ENCODE measurements at regions not wholly inside any gene's neighbourhood (a gene's known extent, or its start where the extent isn't known, plus 50 kb on each side); places are given as distances from the start of the nearest gene placed in this dataset.

DNA sequence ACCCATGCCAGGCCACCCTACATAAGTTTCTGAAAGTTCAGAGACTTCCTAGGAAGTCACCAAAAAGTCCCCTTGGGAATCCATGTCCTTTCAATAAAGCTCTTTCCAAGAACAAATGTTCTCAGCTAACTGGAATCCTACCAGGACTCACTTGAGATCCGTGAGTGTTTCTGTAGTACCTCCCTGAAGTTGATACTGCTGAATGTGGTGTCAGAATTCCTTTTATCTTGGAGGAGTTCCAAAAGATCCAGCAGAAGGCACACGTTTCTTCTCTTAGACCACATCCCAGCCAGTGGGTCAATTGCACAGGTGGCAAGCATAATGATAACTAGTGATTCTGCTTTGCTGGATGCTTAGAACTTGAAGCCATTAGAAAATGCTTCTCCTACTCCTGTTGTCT, 689.7 kb upstream of the IGFBP3 start:
- intact Hi-C loops (cut with micrococcal nuclease): no loop called here
- TF ChIP-seq, protein P1, sequence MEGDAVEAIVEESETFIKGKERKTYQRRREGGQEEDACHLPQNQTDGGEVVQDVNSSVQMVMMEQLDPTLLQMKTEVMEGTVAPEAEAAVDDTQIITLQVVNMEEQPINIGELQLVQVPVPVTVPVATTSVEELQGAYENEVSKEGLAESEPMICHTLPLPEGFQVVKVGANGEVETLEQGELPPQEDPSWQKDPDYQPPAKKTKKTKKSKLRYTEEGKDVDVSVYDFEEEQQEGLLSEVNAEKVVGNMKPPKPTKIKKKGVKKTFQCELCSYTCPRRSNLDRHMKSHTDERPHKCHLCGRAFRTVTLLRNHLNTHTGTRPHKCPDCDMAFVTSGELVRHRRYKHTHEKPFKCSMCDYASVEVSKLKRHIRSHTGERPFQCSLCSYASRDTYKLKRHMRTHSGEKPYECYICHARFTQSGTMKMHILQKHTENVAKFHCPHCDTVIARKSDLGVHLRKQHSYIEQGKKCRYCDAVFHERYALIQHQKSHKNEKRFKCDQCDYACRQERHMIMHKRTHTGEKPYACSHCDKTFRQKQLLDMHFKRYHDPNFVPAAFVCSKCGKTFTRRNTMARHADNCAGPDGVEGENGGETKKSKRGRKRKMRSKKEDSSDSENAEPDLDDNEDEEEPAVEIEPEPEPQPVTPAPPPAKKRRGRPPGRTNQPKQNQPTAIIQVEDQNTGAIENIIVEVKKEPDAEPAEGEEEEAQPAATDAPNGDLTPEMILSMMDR (IDR thresholded peaks at IDR 0.05): no peak
- Mint-ChIP-seq H3K4me1 (no peaks in the 10 kb centered on the region), H3K36me3 (no peaks in the 10 kb centered on the region), H3K4me3 (no peak overlapping the region), H3K27me3 (ENCODE audit: low read depth in 2 of 2) (no peaks in the 10 kb centered on the region), H3K27ac (no peak overlapping the region), H3K9me3 (peaks cover 10 to 11% of the 10 kb centered on the region in 2 donors)
- ATAC-seq (no peak), DNase-seq (no peak)
- Histone ChIP-seq H3K36me3 (ENCODE audit: control insufficient read depth, insufficient read depth, low read length) (no peaks in the 10 kb centered on the region), H3K9me3 (ENCODE audit: control insufficient read depth, insufficient read depth, low read length) (no peaks in the 10 kb centered on the region), H3K4me1 (ENCODE audit: control insufficient read depth, insufficient read depth, low read length) (no peaks in the 10 kb centered on the region), H3K27me3 (ENCODE audit: control insufficient read depth, insufficient read depth, low read length) (no peaks in the 10 kb centered on the region), H3K27ac (ENCODE audit: low read length) (no peak overlapping the region), H3K4me3 (ENCODE audit: low read length) (no peak overlapping the region)
- 66% methylated on average over 2 of the region's 2 CpGs for WGBS (ENCODE audit: insufficient coverage)

DNA sequence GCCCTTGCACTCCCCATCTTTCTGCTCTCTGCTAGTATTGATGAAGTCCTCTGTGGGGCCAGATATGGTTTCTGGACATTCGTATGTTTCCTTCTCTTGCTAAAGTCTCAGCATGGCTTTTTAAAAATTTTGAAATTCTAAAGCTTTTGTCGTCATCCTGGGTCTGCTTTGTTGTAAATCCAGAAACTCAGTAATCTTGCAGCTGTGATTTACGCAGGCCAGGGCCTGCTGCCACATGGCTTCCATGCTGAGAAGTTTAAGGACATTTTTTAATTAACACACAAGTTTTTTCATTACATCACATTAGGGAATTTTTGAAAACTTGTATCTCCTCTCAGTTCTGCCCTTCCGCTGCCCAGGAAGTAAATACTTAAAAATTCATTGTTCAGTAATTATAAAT, 686.1 kb upstream of the IGFBP3 start:
- Histone ChIP-seq H3K27ac (ENCODE audit: low read length) (no peak overlapping the region), H3K4me1 (ENCODE audit: control insufficient read depth, insufficient read depth, low read length) (no peaks in the 10 kb centered on the region), H3K4me3 (ENCODE audit: low read length) (no peak overlapping the region), H3K9me3 (ENCODE audit: control insufficient read depth, insufficient read depth, low read length) (no peaks in the 10 kb centered on the region), H3K27me3 (ENCODE audit: control insufficient read depth, insufficient read depth, low read length) (no peaks in the 10 kb centered on the region), H3K36me3 (ENCODE audit: control insufficient read depth, insufficient read depth, low read length) (no peaks in the 10 kb centered on the region)
- TF ChIP-seq, protein P1 (IDR thresholded peaks at IDR 0.05): no peak
- no peaks in the 10 kb centered on the region for H3K27me3 Mint-ChIP-seq (ENCODE audit: low read depth in 2 of 2)
- intact Hi-C loops (cut with micrococcal nuclease): no loop called here
- no peaks in the 10 kb centered on the region for H3K36me3 Mint-ChIP-seq
- ATAC-seq (no peak), DNase-seq (no peak)
- H3K4me3 Mint-ChIP-seq: no peak overlapping the region
- 75% methylated on average over 3 of the region's 4 CpGs for WGBS (ENCODE audit: insufficient coverage)
- no peak overlapping the region for H3K27ac Mint-ChIP-seq
- H3K4me1 Mint-ChIP-seq: no peaks in the 10 kb centered on the region
- peaks cover 5 to 14% of the 10 kb centered on the region in 2 donors for H3K9me3 Mint-ChIP-seq

DNA sequence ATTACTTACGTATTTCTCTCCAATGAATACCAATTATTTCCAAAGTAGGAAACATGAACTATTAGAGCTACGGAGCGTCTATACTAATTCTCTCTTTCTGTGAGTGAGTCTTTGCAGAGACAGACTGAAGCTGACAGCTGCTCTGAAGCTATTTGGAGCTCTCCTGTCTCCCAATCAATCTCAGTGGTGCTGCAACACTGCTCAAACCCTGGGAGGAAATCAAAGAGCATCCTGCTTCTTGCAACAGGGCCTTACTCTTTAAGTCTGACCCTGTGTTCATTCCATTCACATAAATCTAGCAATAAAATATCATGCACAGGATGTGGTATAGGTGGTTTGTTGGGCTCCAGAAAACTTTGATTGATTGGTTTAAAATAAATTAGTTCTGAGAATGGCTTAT, 685.7 kb upstream of the IGFBP3 start:
- no peak overlapping the region for H3K27ac Mint-ChIP-seq
- DNase-seq (no peak), ATAC-seq (no peak)
- Histone ChIP-seq H3K36me3 (ENCODE audit: control insufficient read depth, insufficient read depth, low read length) (no peaks in the 10 kb centered on the region), H3K27ac (ENCODE audit: low read length) (no peak overlapping the region), H3K4me3 (ENCODE audit: low read length) (no peak overlapping the region), H3K27me3 (ENCODE audit: control insufficient read depth, insufficient read depth, low read length) (no peaks in the 10 kb centered on the region), H3K4me1 (ENCODE audit: control insufficient read depth, insufficient read depth, low read length) (no peaks in the 10 kb centered on the region), H3K9me3 (ENCODE audit: control insufficient read depth, insufficient read depth, low read length) (no peaks in the 10 kb centered on the region)
- no peak overlapping the region for H3K4me3 Mint-ChIP-seq
- TF ChIP-seq, protein P1 (IDR thresholded peaks at IDR 0.05): no peak
- 90% methylated on average over 3 of the region's 3 CpGs for WGBS (ENCODE audit: insufficient coverage)
- H3K4me1 Mint-ChIP-seq: no peaks in the 10 kb centered on the region
- H3K9me3 Mint-ChIP-seq: peaks cover 5 to 17% of the 10 kb centered on the region in 2 donors
- intact Hi-C loops (cut with micrococcal nuclease): no loop called here
- no peaks in the 10 kb centered on the region for H3K27me3 Mint-ChIP-seq (ENCODE audit: low read depth in 2 of 2)
- H3K36me3 Mint-ChIP-seq: no peaks in the 10 kb centered on the region

DNA sequence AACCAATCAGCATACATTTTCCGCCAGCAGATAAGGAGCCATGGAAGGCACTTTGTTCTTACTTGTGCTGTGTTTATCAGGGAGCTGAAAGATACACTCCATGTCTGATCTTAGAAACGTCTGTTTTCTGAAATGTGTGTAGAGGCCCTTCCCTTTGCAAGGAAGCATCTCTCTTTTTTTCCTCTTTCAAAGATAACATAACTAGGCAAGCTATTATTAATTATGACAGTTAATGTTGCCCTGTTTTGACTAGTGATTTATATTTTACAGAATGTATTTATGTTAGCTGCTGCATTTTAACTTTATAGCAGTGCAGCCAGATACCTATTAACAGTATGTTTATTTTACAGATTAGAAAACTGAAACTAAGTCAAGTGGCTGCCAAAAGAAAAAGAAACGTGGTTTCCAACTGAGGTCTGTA, 683.2 kb upstream of the IGFBP3 start:
- H3K27ac ChIP-seq (ENCODE audit: low read length): no peak overlapping the region
- H3K4me1 ChIP-seq (ENCODE audit: control insufficient read depth, insufficient read depth, low read length): no peaks in the 10 kb centered on the region
- H3K27me3 ChIP-seq (ENCODE audit: control insufficient read depth, insufficient read depth, low read length): no peaks in the 10 kb centered on the region
- Mint-ChIP-seq H3K4me3 (no peak overlapping the region), H3K9me3 (peaks cover 10 to 20% of the 10 kb centered on the region in 2 donors), H3K36me3 (no peaks in the 10 kb centered on the region), H3K27me3 (ENCODE audit: low read depth in 2 of 2) (no peaks in the 10 kb centered on the region), H3K27ac (no peak overlapping the region), H3K4me1 (no peaks in the 10 kb centered on the region)
- H3K4me3 ChIP-seq (ENCODE audit: low read length): no peak overlapping the region
- DNase-seq (no peak), ATAC-seq (no peak)
- intact Hi-C loops (cut with micrococcal nuclease): no loop called here
- H3K36me3 ChIP-seq (ENCODE audit: control insufficient read depth, insufficient read depth, low read length): no peaks in the 10 kb centered on the region
- TF ChIP-seq, protein P1 (IDR thresholded peaks at IDR 0.05): no peak
- 77% methylated on average over 3 of the region's 3 CpGs for whole genome bisulfite sequencing (ENCODE audit: insufficient coverage)
- H3K9me3 ChIP-seq (ENCODE audit: control insufficient read depth, insufficient read depth, low read length): no peaks in the 10 kb centered on the region

Measured in natural killer cell (primary cell).